Progenitor cell of endocrine pancreas (in vitro differentiated cells): ENCODE measurements at regions not wholly inside any gene's neighbourhood (a gene's known extent, or its start where the extent isn't known, plus 50 kb on each side); places are given as distances from the start of the nearest gene placed in this dataset.

Experiments used
- DNase-seq: peaks from one replicate; pipeline ENCODE4 v3.0.0; 2021; ENCODE audit warnings: low spot score; ENCODE audit not compliant: unreplicated experiment
- H3K27ac Mint-ChIP-seq: 2 replicates; pipeline ENCODE4 v1.8.0; 2021; ENCODE audit warnings: mild to moderate bottlenecking, moderate library complexity, mixed read lengths
- H3K27me3 Mint-ChIP-seq: 2 replicates; pipeline ENCODE4 v1.8.0; 2021; ENCODE audit warnings: mixed read lengths
- H3K36me3 Mint-ChIP-seq: 2 replicates; pipeline ENCODE4 v1.8.0; 2022; ENCODE audit warnings: mixed read lengths; ENCODE audit not compliant: insufficient read depth
- H3K4me1 Mint-ChIP-seq: 2 replicates; pipeline ENCODE4 v1.8.0; 2021; ENCODE audit warnings: low read depth, mixed read lengths
- H3K4me3 Mint-ChIP-seq: 2 replicates; pipeline ENCODE4 v1.8.0; 2021; ENCODE audit warnings: low read depth, mild to moderate bottlenecking, moderate library complexity, mixed read lengths
- H3K9me3 Mint-ChIP-seq: 2 replicates; pipeline ENCODE4 v1.8.0; 2021; ENCODE audit warnings: low read depth, mixed read lengths
- TF ChIP-seq, protein P1 (sequence below): fragments of 200-600 bp; sonication (generic); IDR thresholded peaks from one replicate; pipeline ENCODE4 v1.5.0; 2021; ENCODE audit warnings: antibody characterized with exemption, mild to moderate bottlenecking; ENCODE audit not compliant: unreplicated experiment

DNA sequence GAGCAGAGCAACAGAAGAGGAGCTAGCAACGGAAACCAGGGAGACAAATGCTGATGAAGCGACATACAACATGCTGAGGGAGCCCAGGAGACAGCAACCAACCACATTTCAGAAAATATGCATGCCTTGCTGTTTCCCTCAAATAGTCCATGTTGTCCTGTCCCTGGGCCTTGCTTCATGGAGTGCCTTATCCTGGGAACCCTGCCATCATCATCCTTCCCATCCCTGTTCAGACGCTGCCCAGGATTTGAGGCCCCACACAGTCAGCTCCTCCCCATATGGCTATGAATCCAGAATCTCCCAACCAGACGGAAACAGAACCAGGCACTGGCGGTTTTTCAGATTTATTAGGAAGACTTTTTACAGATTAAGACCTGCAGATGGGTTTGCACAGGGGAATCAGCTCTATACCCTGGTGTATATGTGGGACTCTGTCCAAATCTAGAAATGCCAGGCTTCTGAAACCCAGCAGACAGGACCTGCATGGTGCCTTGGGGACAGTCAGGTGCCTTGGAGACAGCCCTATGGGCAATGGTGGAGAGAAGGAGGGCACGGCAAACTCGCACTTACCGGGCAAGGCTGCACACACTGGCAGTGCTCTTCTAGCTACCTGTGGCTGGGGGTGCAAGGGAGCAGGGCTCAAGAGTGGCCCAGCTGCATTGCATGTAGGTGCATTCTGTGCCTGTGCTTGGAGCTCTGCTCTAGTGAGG, 199.7 kb upstream of the MAMLD1 start:
- H3K4me3 Mint-ChIP-seq: no peak overlapping the region
- H3K4me1 Mint-ChIP-seq: no peaks in the 10 kb centered on the region
- no peak overlapping the region for H3K27ac Mint-ChIP-seq
- TF ChIP-seq, protein P1, sequence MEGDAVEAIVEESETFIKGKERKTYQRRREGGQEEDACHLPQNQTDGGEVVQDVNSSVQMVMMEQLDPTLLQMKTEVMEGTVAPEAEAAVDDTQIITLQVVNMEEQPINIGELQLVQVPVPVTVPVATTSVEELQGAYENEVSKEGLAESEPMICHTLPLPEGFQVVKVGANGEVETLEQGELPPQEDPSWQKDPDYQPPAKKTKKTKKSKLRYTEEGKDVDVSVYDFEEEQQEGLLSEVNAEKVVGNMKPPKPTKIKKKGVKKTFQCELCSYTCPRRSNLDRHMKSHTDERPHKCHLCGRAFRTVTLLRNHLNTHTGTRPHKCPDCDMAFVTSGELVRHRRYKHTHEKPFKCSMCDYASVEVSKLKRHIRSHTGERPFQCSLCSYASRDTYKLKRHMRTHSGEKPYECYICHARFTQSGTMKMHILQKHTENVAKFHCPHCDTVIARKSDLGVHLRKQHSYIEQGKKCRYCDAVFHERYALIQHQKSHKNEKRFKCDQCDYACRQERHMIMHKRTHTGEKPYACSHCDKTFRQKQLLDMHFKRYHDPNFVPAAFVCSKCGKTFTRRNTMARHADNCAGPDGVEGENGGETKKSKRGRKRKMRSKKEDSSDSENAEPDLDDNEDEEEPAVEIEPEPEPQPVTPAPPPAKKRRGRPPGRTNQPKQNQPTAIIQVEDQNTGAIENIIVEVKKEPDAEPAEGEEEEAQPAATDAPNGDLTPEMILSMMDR: no peak
- H3K9me3 Mint-ChIP-seq: peaks cover 12% of the 10 kb centered on the region
- H3K27me3 Mint-ChIP-seq: no peaks in the 10 kb centered on the region
- no peak for DNase-seq
- no peaks in the 10 kb centered on the region for H3K36me3 Mint-ChIP-seq

DNA sequence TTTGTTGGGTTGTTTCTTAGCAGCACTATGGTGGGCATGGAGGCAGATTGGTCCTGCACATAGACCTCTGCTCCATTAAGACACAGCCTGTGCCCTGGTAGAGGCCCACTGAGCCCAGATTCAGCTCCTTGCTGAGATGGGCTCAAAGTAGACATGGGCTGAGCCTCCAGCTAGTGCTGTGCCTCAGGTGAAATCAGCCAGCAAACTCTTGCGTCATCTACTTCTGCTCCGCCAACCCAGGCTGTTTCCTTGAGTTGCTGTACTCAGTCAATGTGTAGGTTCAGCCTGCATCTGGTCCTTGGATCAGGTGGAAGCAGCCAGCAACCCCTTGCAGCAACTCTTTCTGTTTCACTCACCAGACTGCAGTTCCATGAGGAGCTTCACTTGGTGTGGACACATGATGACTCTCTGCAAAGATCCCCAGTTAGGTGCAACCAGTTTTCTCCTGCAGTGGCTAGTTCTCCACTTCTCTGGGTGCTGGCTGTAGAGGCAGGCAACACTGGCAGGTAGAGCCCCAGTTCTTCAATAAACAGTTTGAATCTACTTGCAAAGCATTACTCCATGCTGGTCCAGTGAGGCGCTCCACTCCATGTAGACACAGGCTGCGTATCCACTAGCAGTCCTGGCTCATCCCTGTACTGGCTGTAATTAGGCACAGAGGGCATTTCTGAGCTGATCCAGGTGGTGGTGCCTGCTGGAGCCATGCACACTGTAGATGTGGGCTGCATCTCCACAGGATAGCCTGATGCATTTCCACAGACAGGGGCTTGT, 199.0 kb upstream of the MAMLD1 start:
- no peaks in the 10 kb centered on the region for H3K36me3 Mint-ChIP-seq
- TF ChIP-seq, protein P1: no peak
- H3K27ac Mint-ChIP-seq: no peak overlapping the region
- H3K27me3 Mint-ChIP-seq: no peaks in the 10 kb centered on the region
- H3K4me3 Mint-ChIP-seq: no peak overlapping the region
- DNase-seq: no peak
- H3K4me1 Mint-ChIP-seq: no peaks in the 10 kb centered on the region
- peaks cover 12% of the 10 kb centered on the region for H3K9me3 Mint-ChIP-seq

DNA sequence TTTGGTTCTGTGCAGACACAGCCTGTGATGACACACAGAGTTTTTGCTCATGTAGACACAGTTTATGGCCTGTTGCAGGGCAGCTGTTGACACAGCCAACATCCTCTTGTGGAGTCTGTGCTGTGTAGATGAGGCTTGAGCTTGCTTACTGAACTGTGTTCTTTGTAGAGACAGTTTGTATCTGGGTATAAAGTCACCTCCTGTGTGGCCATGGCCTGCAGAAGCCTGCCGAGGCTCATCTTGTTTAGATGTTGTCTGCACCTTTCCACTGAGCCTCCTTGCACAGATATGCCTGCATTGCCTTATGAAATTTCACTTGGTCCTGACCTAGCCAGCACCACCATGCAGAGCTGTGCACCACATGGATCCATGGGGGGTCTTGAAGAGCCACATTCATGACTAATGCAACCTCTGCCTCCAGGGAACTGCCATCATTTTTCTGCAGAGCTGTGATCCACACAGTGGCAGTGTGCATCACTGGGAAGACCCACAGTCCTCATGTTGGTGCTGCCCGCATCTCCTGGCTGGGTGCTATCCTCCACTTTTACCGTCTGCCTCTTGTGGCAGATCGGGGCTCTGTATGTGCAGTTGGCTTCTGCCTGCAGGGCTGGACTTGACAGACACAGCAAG, 198.0 kb upstream of the MAMLD1 start:
- no peak overlapping the region for H3K27ac Mint-ChIP-seq
- H3K4me1 Mint-ChIP-seq: no peaks in the 10 kb centered on the region
- no peak overlapping the region for H3K4me3 Mint-ChIP-seq
- DNase-seq: no peak
- TF ChIP-seq, protein P1: no peak
- peaks cover 11% of the 10 kb centered on the region for H3K9me3 Mint-ChIP-seq
- H3K36me3 Mint-ChIP-seq: no peaks in the 10 kb centered on the region
- H3K27me3 Mint-ChIP-seq: no peaks in the 10 kb centered on the region

DNA sequence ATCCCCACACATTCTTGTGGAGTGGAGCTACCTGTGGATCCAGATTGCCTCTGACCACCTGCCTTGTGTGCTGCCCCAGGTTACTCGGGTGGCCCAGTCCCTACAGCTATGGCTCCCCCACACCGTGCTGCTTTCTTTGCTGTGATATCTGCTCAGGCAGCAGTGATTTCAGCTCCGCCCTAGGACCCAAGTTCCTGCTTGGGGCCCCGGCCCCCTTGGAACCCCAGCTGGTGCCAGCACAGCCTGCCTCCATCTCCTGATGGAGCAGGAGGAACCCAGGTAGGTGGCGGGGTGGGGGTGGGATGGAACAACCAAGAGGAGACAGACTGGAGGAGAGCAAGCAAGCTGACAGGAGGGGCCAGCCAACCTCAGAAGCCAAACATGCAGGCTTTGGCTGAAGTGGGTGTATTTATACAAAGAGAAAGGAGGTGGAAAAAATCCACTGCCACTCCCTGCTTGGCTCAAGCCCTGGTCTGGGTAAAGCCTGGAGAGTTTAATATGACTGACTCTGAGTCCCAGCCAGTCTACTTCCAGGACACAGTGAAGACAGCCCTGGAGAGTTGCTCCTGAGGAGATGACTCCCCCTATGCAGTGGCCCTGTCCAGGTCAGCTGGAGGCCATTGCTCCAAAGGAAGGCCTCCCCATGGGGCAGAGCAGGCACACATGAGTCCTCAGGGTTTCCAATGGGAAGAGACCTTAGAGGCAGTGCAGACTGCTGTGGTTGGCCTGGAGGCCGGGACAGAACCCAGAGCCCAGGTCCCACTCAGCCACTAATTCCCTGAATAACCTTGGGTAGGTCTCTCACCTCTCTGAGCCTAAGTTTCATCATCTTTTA, 197.1 kb upstream of the MAMLD1 start:
- Mint-ChIP-seq H3K4me3 (no peak overlapping the region), H3K4me1 (no peaks in the 10 kb centered on the region), H3K9me3 (peaks cover 9% of the 10 kb centered on the region), H3K27ac (no peak overlapping the region), H3K27me3 (no peaks in the 10 kb centered on the region), H3K36me3 (no peaks in the 10 kb centered on the region)
- no peak for DNase-seq
- TF ChIP-seq, protein P1: no peak
